Neural cell (in vitro differentiated cells): ENCODE measurements at regions not wholly inside any gene's neighbourhood (a gene's known extent, or its start where the extent isn't known, plus 50 kb on each side); places are given as distances from the start of the nearest gene placed in this dataset.

Experiments
- H2AFZ ChIP-seq: fragments of 200-600, 300-800 bp; sonication (generic), shearing (Covaris generic); 2 replicates; pipeline ENCODE4 v1.6.0; 2014; ENCODE audit warnings: low read depth, mild to moderate bottlenecking, antibody characterized with exemption, low read length, moderate library complexity
- H3F3A ChIP-seq: fragments of 200-600 bp; shearing (Covaris generic); 2 replicates; pipeline ENCODE4 v1.6.1; 2016; ENCODE audit warnings: mild to moderate bottlenecking, moderate library complexity, mixed read lengths, antibody characterized with exemption, low read length; ENCODE audit not compliant: insufficient read depth, poor library complexity, severe bottlenecking
- H3K27ac ChIP-seq: fragments of 200-600, 300-800 bp; sonication (generic), shearing (Covaris generic); 2 replicates; pipeline ENCODE4 v1.5.1; 2014; ENCODE audit warnings: mild to moderate bottlenecking, low read length, moderate library complexity
- H3K27me3 ChIP-seq: fragments of 300-800, 200-600 bp; sonication (generic), shearing (Covaris generic); 2 replicates; pipeline ENCODE4 v1.6.0; 2014; ENCODE audit warnings: mild to moderate bottlenecking, low read depth, low read length, moderate library complexity; ENCODE audit not compliant: insufficient read depth
- H3K36me3 ChIP-seq: fragments of 300-800, 200-600 bp; sonication (generic), shearing (Covaris generic); 2 replicates; pipeline ENCODE4 v1.5.1; 2014; ENCODE audit warnings: mild to moderate bottlenecking, antibody characterized with exemption, low read length, moderate library complexity; ENCODE audit not compliant: insufficient read depth
- H3K4me2 ChIP-seq: fragments of 300-800, 200-600 bp; sonication (generic), shearing (Covaris generic); 2 replicates; pipeline ENCODE4 v1.6.0; 2014; ENCODE audit warnings: mild to moderate bottlenecking, low read length
- H3K4me3 ChIP-seq: fragments of 300-800, 200-600 bp; sonication (generic), shearing (Covaris generic); 2 replicates; pipeline ENCODE4 v1.5.1; 2014; ENCODE audit warnings: mild to moderate bottlenecking, low read length, moderate library complexity
- H3K79me2 ChIP-seq: fragments of 200-600 bp; shearing (Covaris generic); replicated peaks from 2 replicates; pipeline ENCODE4 v1.6.0; 2014; ENCODE audit warnings: mild to moderate bottlenecking, low read length, moderate library complexity; ENCODE audit not compliant: insufficient read depth
- H3K9ac ChIP-seq: fragments of 300-800, 200-600 bp; sonication (generic), shearing (Covaris generic); 2 replicates; pipeline ENCODE4 v1.6.1; 2016; ENCODE audit warnings: mild to moderate bottlenecking, low read length, mixed read lengths
- H3K9me2 ChIP-seq: fragments of 200-600 bp; shearing (Covaris generic); 2 replicates; pipeline ENCODE4 v1.6.1; 2016; ENCODE audit warnings: mild to moderate bottlenecking, low read length, mixed read lengths; ENCODE audit not compliant: insufficient read depth
- H3K9me3 ChIP-seq: fragments of 200-600, 300-800 bp; sonication (generic), shearing (Covaris generic); 2 replicates; pipeline ENCODE4 v1.6.1; 2016; ENCODE audit warnings: mild to moderate bottlenecking, mixed run types, low read length, moderate library complexity, mixed read lengths
- H4K20me1 ChIP-seq: fragments of 200-600 bp; shearing (Covaris generic); 2 replicates; pipeline ENCODE4 v1.6.1; 2016; ENCODE audit warnings: mild to moderate bottlenecking, mixed run types; ENCODE audit not compliant: insufficient read depth
- EP300 ChIP-seq: fragments of 450-650 bp; conservative IDR thresholded peaks from 2 replicates; pipeline ENCODE4 v1.6.1; 2014; ENCODE audit warnings: antibody characterized with exemption, mild to moderate bottlenecking, moderate library complexity; ENCODE audit not compliant: poor library complexity, severe bottlenecking
- EZH2 ChIP-seq: fragments of 200-600, 300-800 bp; shearing (Covaris generic), sonication (generic); IDR thresholded peaks from 2 replicates; pipeline ENCODE4 v1.6.1; 2014; ENCODE audit warnings: antibody characterized with exemption, low read length, borderline replicate concordance, mild to moderate bottlenecking; ENCODE audit not compliant: insufficient read depth, poor library complexity, severe bottlenecking
- MXI1 ChIP-seq: fragments of 450-650 bp; conservative IDR thresholded peaks from 2 replicates; pipeline ENCODE4 v1.6.1; 2014; ENCODE audit warnings: antibody characterized with exemption, mild to moderate bottlenecking; ENCODE audit not compliant: poor library complexity, severe bottlenecking
- POLR2AphosphoS5 ChIP-seq: IDR thresholded peaks from 2 replicates; pipeline ENCODE4 v1.6.1; 2012
- RAD21 ChIP-seq: fragments of 450-650 bp; conservative IDR thresholded peaks from 2 replicates; pipeline ENCODE4 v1.6.1; 2014; ENCODE audit warnings: antibody characterized with exemption, mild to moderate bottlenecking, moderate library complexity
- SMC3 ChIP-seq: fragments of 450-650 bp; conservative IDR thresholded peaks from 2 replicates; pipeline ENCODE4 v1.6.1; 2014; ENCODE audit warnings: antibody characterized with exemption, mild to moderate bottlenecking, moderate library complexity; ENCODE audit not compliant: poor library complexity
- TAF1 ChIP-seq: IDR thresholded peaks from 2 replicates; pipeline ENCODE4 v1.6.1; 2012; ENCODE audit warnings: low read depth
- TF ChIP-seq, protein P1 (sequence below): fragments of 450-650 bp; IDR thresholded peaks from 2 replicates; pipeline ENCODE4 v1.5.1; 2014; ENCODE audit warnings: antibody characterized with exemption, mild to moderate bottlenecking, moderate library complexity; ENCODE audit not compliant: poor library complexity, severe bottlenecking
- TF ChIP-seq, protein P2 (sequence below): IDR thresholded peaks from 2 replicates; pipeline ENCODE4 v1.6.1; 2012; ENCODE audit warnings: borderline replicate concordance

DNA sequence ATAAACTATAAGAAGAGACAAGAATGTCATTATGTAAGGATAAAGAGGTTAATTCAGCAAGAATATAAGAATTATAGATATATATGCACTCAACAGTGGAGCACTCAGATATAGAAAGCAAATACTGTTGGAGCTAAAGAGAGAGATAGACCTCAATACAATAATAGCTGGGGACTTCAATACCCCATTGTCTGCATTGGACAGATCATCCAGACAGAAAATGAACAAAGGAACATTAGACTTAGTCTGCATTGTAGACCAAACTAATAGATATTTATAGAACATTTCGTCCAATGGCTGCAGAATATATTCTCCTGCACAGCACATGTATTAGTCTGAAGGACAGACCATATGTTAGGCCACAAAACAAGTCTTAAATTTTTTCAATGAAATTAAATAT, 777.1 kb downstream of the CDH18 start:
- no peaks in the 10 kb centered on the region for H3F3A ChIP-seq

DNA sequence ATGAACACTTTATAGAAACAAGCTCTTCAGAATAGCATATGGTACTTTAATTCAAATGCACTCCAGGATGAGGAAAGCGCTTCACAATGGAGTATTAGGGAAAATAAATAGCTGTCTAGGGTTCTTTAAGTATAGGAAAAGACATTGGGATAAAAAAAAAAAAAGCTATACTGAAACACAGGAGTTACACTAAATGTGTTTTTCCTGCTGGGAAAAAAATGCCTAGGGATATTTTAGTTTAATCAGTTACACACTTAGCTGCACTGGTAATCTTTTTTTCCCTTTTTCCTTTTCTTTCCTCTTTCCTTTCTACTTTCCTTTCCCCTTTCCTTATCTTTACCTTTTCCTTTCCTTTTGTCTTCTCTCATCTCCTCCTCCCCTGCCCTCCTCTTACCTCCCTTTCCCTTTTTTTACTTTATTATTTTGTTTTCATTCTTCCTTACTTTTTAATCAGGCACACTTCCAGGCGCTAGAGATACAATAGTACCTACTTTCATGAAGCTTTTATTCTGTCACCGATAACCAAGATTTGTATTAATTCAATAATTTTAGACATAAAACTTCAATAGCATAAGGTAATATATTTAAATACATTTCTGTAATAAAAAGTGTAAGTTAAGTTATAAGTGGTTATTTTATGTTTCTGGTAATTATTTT, 758.7 kb downstream of the CDH18 start:
- Histone ChIP-seq H4K20me1 (no peaks in the 10 kb centered on the region), H3K36me3 (no peaks in the 10 kb centered on the region)
- no peak for TF ChIP-seq MXI1
- TF ChIP-seq TAF1 = no peak
- TF ChIP-seq RAD21 = no peak
- no peak for TF ChIP-seq EP300
- TF ChIP-seq, protein P1, sequence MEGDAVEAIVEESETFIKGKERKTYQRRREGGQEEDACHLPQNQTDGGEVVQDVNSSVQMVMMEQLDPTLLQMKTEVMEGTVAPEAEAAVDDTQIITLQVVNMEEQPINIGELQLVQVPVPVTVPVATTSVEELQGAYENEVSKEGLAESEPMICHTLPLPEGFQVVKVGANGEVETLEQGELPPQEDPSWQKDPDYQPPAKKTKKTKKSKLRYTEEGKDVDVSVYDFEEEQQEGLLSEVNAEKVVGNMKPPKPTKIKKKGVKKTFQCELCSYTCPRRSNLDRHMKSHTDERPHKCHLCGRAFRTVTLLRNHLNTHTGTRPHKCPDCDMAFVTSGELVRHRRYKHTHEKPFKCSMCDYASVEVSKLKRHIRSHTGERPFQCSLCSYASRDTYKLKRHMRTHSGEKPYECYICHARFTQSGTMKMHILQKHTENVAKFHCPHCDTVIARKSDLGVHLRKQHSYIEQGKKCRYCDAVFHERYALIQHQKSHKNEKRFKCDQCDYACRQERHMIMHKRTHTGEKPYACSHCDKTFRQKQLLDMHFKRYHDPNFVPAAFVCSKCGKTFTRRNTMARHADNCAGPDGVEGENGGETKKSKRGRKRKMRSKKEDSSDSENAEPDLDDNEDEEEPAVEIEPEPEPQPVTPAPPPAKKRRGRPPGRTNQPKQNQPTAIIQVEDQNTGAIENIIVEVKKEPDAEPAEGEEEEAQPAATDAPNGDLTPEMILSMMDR = no peak
- no peak for TF ChIP-seq EZH2
- TF ChIP-seq, protein P2, sequence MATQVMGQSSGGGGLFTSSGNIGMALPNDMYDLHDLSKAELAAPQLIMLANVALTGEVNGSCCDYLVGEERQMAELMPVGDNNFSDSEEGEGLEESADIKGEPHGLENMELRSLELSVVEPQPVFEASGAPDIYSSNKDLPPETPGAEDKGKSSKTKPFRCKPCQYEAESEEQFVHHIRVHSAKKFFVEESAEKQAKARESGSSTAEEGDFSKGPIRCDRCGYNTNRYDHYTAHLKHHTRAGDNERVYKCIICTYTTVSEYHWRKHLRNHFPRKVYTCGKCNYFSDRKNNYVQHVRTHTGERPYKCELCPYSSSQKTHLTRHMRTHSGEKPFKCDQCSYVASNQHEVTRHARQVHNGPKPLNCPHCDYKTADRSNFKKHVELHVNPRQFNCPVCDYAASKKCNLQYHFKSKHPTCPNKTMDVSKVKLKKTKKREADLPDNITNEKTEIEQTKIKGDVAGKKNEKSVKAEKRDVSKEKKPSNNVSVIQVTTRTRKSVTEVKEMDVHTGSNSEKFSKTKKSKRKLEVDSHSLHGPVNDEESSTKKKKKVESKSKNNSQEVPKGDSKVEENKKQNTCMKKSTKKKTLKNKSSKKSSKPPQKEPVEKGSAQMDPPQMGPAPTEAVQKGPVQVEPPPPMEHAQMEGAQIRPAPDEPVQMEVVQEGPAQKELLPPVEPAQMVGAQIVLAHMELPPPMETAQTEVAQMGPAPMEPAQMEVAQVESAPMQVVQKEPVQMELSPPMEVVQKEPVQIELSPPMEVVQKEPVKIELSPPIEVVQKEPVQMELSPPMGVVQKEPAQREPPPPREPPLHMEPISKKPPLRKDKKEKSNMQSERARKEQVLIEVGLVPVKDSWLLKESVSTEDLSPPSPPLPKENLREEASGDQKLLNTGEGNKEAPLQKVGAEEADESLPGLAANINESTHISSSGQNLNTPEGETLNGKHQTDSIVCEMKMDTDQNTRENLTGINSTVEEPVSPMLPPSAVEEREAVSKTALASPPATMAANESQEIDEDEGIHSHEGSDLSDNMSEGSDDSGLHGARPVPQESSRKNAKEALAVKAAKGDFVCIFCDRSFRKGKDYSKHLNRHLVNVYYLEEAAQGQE = no peak
- TF ChIP-seq SMC3 = no peak
- no peak for TF ChIP-seq POLR2AphosphoS5

More for the DNA sequence above, 777.1 kb downstream of the CDH18 start:
- no peaks in the 10 kb centered on the region for H3K36me3 ChIP-seq
- no peak overlapping the region for H2AFZ ChIP-seq
- peaks cover 3% of the 10 kb centered on the region for H3K9me3 ChIP-seq
- H3K9me2 ChIP-seq = no peaks in the 10 kb centered on the region
- no peaks in the 10 kb centered on the region for H4K20me1 ChIP-seq
- TF ChIP-seq EP300 = no peak
- no peak for TF ChIP-seq RAD21
- TF ChIP-seq TAF1 = no peak
- no peak for TF ChIP-seq SMC3
- no peak for TF ChIP-seq EZH2
- TF ChIP-seq POLR2AphosphoS5 = no peak
- TF ChIP-seq, protein P2 = no peak
- H3K27ac ChIP-seq = no peak overlapping the region
- H3K9ac ChIP-seq = no peak overlapping the region
- H3K4me2 ChIP-seq = no peak overlapping the region
- H3K4me3 ChIP-seq = no peak overlapping the region
- no peaks in the 10 kb centered on the region for H3K79me2 ChIP-seq
- H3K27me3 ChIP-seq = no peaks in the 10 kb centered on the region

More for the DNA sequence above, 758.7 kb downstream of the CDH18 start:
- Histone ChIP-seq H3K27ac (no peak overlapping the region), H3K27me3 (no peaks in the 10 kb centered on the region), H3K4me3 (no peak overlapping the region), H2AFZ (no peak overlapping the region), H3K9me2 (no peaks in the 10 kb centered on the region), H3K4me2 (no peak overlapping the region), H3K79me2 (no peaks in the 10 kb centered on the region), H3F3A (no peaks in the 10 kb centered on the region), H3K9me3 (no peaks in the 10 kb centered on the region), H3K9ac (no peak overlapping the region)
